Hematopoietic multipotent progenitor cell treated with erythropoietin and hydrocortisone succinate and interleukin-3 and kit ligand, for 4 days (in vitro differentiated cells): ENCODE measurements at regions not wholly inside any gene's neighbourhood (a gene's known extent, or its start where the extent isn't known, plus 50 kb on each side); places are given as distances from the start of the nearest gene placed in this dataset.
"Not testable (repeated sequence)": the region's sequence is repeated elsewhere in the genome, so short reads cannot be mapped to it uniquely, and the experiment has no call there.

Experiments
- DNase-seq: peaks from one replicate; pipeline ENCODE4 v3.0.0-alpha.2; 2015

- no peak for DNase-seq
These were observed 264.9 kb downstream of the ZWINT start for GRCh38 chr10:56096226-56096517.

GRCh38 chr10:56095506-56096225 lies 265.4 kb downstream of the ZWINT start:
- no peak for DNase-seq

GRCh38 chr10:56093645-56094044 lies 267.4 kb downstream of the ZWINT start:
- DNase-seq, result not testable (repeated sequence)

GRCh38 chr10:56091872-56092271 lies 269.2 kb downstream of the ZWINT start:
- DNase-seq, result no peak

GRCh38 chr10:56090914-56091540 lies 270.0 kb downstream of the ZWINT start:
- DNase-seq, result no peak

GRCh38 chr10:56085406-56086122 lies 275.5 kb downstream of the ZWINT start:
- DNase-seq, result no peak

GRCh38 chr10:56082169-56082568 lies 278.9 kb downstream of the ZWINT start:
- DNase-seq, result no peak

GRCh38 chr10:56068473-56069263 lies 292.4 kb downstream of the ZWINT start:
- no peak for DNase-seq

GRCh38 chr10:56068040-56068439 lies 293.0 kb downstream of the ZWINT start:
- DNase-seq, result no peak

GRCh38 chr10:56063642-56064041 lies 297.4 kb downstream of the ZWINT start:
- DNase-seq, result no peak

GRCh38 chr10:56057860-56058259 lies 303.2 kb downstream of the ZWINT start:
- no peak for DNase-seq

- no peak for DNase-seq
These were observed 325.6 kb downstream of the ZWINT start for GRCh38 chr10:56035489-56035888.

GRCh38 chr10:56028298-56029132 lies 332.5 kb downstream of the ZWINT start:
- DNase-seq, result no peak

- no peak for DNase-seq
These were observed 349.0 kb downstream of the ZWINT start for GRCh38 chr10:56012101-56012500.

GRCh38 chr10:56003555-56003954 lies 357.5 kb downstream of the ZWINT start:
- no peak for DNase-seq

GRCh38 chr10:55989188-55989587 lies 371.9 kb downstream of the ZWINT start:
- no peak for DNase-seq

- no peak for DNase-seq
These were observed 381.9 kb downstream of the ZWINT start for GRCh38 chr10:55979203-55979602.

- DNase-seq, result no peak
These were observed 395.0 kb downstream of the ZWINT start for GRCh38 chr10:55966101-55966500.

- DNase-seq, result no peak
These were observed 417.7 kb downstream of the ZWINT start for GRCh38 chr10:55943403-55943802.

GRCh38 chr10:55929291-55929690 lies 431.8 kb downstream of the ZWINT start:
- no peak for DNase-seq

- not testable (repeated sequence) for DNase-seq
These were observed 461.4 kb downstream of the ZWINT start for GRCh38 chr10:55899472-55900147.

- DNase-seq, result no peak
These were observed 463.6 kb downstream of the ZWINT start for GRCh38 chr10:55897490-55897921.
